IMR-90 (cell line): ENCODE measurements at regions not wholly inside any gene's neighbourhood (a gene's known extent, or its start where the extent isn't known, plus 50 kb on each side); places are given as distances from the start of the nearest gene placed in this dataset.

Source experiments
- ATAC-seq: fragments of 200-7000 bp; cut with Tn5 transposase; 2 replicates; pipeline ENCODE4 v1.9.1; 2020; ENCODE audit warnings: low read depth, mild to moderate bottlenecking, moderate library complexity
- BruUV-seq: library from RNA; stranded (reverse); fragments of 400-500 nt; replicated peaks from 2 replicates; lab custom pipeline; 2021; lab: Mats Ljungman, UMichigan
- CTCF ChIA-PET: fragments of 300-600 bp; formaldehyde crosslinking; extraction: SDS; loops from one replicate; lab custom pipeline; 2021; ENCODE audit warnings: antibody characterized with exemption; lab: Yijun Ruan, JAX
- POLR2A ChIA-PET: fragments of 300-600 bp; sonication (Branson Sonifier 250); formaldehyde crosslinking; loops from one replicate; lab custom pipeline; 2022; ENCODE audit warnings: antibody characterized with exemption; ENCODE audit not compliant: unreplicated experiment; lab: Charles Lee
- DNase-seq: peaks from one replicate; pipeline ENCODE4 v3.0.0; 2013
- H2AFZ ChIP-seq: replicated peaks from 2 replicates; pipeline ENCODE3; 2013; ENCODE audit warnings: low read length, mild to moderate bottlenecking; ENCODE audit not compliant: poor library complexity
- H2AK5ac ChIP-seq: 2 replicates; pipeline ENCODE4 v1.6.1; 2013; ENCODE audit warnings: low read depth, low read length, inconsistent platforms
- H2AK9ac ChIP-seq: replicated peaks from 2 replicates; pipeline ENCODE3; 2013; ENCODE audit warnings: mild to moderate bottlenecking, low read depth, low read length, moderate library complexity; ENCODE audit not compliant: poor library complexity
- H2BK120ac ChIP-seq: 2 replicates; pipeline ENCODE4 v1.6.1; 2013; ENCODE audit warnings: low read depth, low read length, inconsistent platforms
- H2BK15ac ChIP-seq: 3 replicates; pipeline ENCODE4 v1.6.1; 2013; ENCODE audit warnings: low read depth, low read length, inconsistent platforms
- H2BK20ac ChIP-seq: 2 replicates; pipeline ENCODE4 v1.6.1; 2013; ENCODE audit warnings: low read depth, mild to moderate bottlenecking, inconsistent platforms, low read length, moderate library complexity
- H2BK5ac ChIP-seq: 2 replicates; pipeline ENCODE4 v1.6.1; 2013; ENCODE audit warnings: mild to moderate bottlenecking, low read depth, low read length, inconsistent platforms; ENCODE audit not compliant: poor library complexity, severe bottlenecking
- H3K14ac ChIP-seq: replicated peaks from 2 replicates; pipeline ENCODE4 v1.6.1; 2013; ENCODE audit warnings: low read depth, low read length, inconsistent platforms
- H3K18ac ChIP-seq: 2 replicates; pipeline ENCODE4 v1.6.1; 2013; ENCODE audit warnings: low read depth, low read length, control low read depth
- H3K23ac ChIP-seq: 2 replicates; pipeline ENCODE4 v1.6.1; 2013; ENCODE audit warnings: low read depth, low read length, inconsistent platforms
- H3K27ac ChIP-seq: 2 replicates; pipeline ENCODE4 v1.5.1; 2013; ENCODE audit warnings: mild to moderate bottlenecking, control low read depth, low read length; ENCODE audit not compliant: insufficient read depth
- H3K27me3 ChIP-seq: 2 replicates; pipeline ENCODE4 v1.6.1; 2013; ENCODE audit warnings: low read length; ENCODE audit not compliant: control insufficient read depth, insufficient read depth
- H3K36me3 ChIP-seq: 2 replicates; pipeline ENCODE4 v1.6.1; 2013; ENCODE audit warnings: low read length, mixed read lengths; ENCODE audit not compliant: control insufficient read depth, insufficient read depth
- H3K4ac ChIP-seq: 2 replicates; pipeline ENCODE4 v1.6.1; 2013; ENCODE audit warnings: low read depth, low read length, inconsistent platforms
- H3K4me1 ChIP-seq: 2 replicates; pipeline ENCODE4 v1.6.1; 2013; ENCODE audit warnings: low read length, mixed read lengths; ENCODE audit not compliant: control insufficient read depth, insufficient read depth
- H3K4me2 ChIP-seq: 2 replicates; pipeline ENCODE4 v1.6.1; 2013; ENCODE audit warnings: low read depth, mild to moderate bottlenecking, control low read depth, low read length, moderate library complexity
- H3K4me3 ChIP-seq: 2 replicates; pipeline ENCODE4 v1.5.1; 2013; ENCODE audit warnings: low read depth, mild to moderate bottlenecking, control low read depth, low read length, moderate library complexity; ENCODE audit not compliant: insufficient read depth
- H3K56ac ChIP-seq: 2 replicates; pipeline ENCODE4 v1.6.1; 2013; ENCODE audit warnings: low read length, inconsistent platforms; ENCODE audit not compliant: insufficient read depth; ENCODE audit errors: extremely low read depth
- H3K79me1 ChIP-seq, 2 experiments: 2 replicates each; pipeline ENCODE4 v1.6.1; 2013; ENCODE audit warnings: low read length in 2 of 2, inconsistent platforms in 1 of 2, low read depth in 1 of 2
- H3K9ac ChIP-seq: 2 replicates; pipeline ENCODE4 v1.6.1; 2013; ENCODE audit warnings: low read depth, low read length, control low read depth
- H3K9me1 ChIP-seq: 2 replicates; pipeline ENCODE4 v1.6.1; 2013; ENCODE audit warnings: low read length, inconsistent platforms; ENCODE audit not compliant: insufficient read depth
- H3K9me3 ChIP-seq: 2 replicates; pipeline ENCODE4 v1.6.1; 2013; ENCODE audit warnings: low read length; ENCODE audit not compliant: control insufficient read depth, insufficient read depth
- H4K20me1 ChIP-seq: 2 replicates; pipeline ENCODE4 v1.6.1; 2013; ENCODE audit warnings: low read length, inconsistent platforms; ENCODE audit not compliant: insufficient read depth
- H4K5ac ChIP-seq: 2 replicates; pipeline ENCODE4 v1.6.1; 2013; ENCODE audit warnings: mild to moderate bottlenecking, low read depth, low read length, control low read depth
- H4K8ac ChIP-seq, 2 experiments: 2 replicates each; pipeline ENCODE4 v1.6.1; 2013; ENCODE audit warnings: low read depth in 2 of 2, low read length in 2 of 2, control low read depth in 1 of 2, inconsistent platforms in 1 of 2
- H4K91ac ChIP-seq: 2 replicates; pipeline ENCODE4 v1.6.1; 2013; ENCODE audit warnings: low read depth, low read length, inconsistent platforms; ENCODE audit not compliant: insufficient read depth
- BHLHE40 ChIP-seq: fragments of 150-350 bp; IDR thresholded peaks from 2 replicates; pipeline ENCODE4 v1.6.1; 2016; ENCODE audit warnings: mild to moderate bottlenecking, low read depth, low read length
- CEBPB ChIP-seq: IDR thresholded peaks from 2 replicates; pipeline ENCODE4 v1.6.1; 2012; ENCODE audit warnings: low read depth, low read length, improper control_type of control experiment
- CTCF ChIP-seq: conservative IDR thresholded peaks from 2 replicates; pipeline ENCODE4 v1.5.1; 2012; ENCODE audit warnings: mild to moderate bottlenecking, low read depth, low read length, improper control_type of control experiment
- MAFK ChIP-seq: IDR thresholded peaks from 2 replicates; pipeline ENCODE4 v1.6.1; 2012; ENCODE audit warnings: low read depth, low read length, improper control_type of control experiment
- MAZ ChIP-seq: IDR thresholded peaks from 2 replicates; pipeline ENCODE4 v1.6.1; 2012; ENCODE audit warnings: low read depth, mild to moderate bottlenecking, low read length, improper control_type of control experiment, moderate library complexity, borderline replicate concordance
- MXI1 ChIP-seq: IDR thresholded peaks from 2 replicates; pipeline ENCODE4 v1.6.1; 2012; ENCODE audit warnings: low read depth, mild to moderate bottlenecking, low read length, moderate library complexity, borderline replicate concordance
- NFE2L2 ChIP-seq: fragments of 150-350 bp; IDR thresholded peaks from 2 replicates; pipeline ENCODE4 v1.6.1; 2016; ENCODE audit warnings: low read depth, mild to moderate bottlenecking, low read length
- POLR2A ChIP-seq: IDR thresholded peaks from 2 replicates; pipeline ENCODE4 v1.6.1; 2012; ENCODE audit warnings: mild to moderate bottlenecking, low read depth, low read length
- RAD21 ChIP-seq: IDR thresholded peaks from 2 replicates; pipeline ENCODE4 v1.6.1; 2012; ENCODE audit warnings: low read length, improper control_type of control experiment
- RCOR1 ChIP-seq: IDR thresholded peaks from 2 replicates; pipeline ENCODE4 v1.6.1; 2012; ENCODE audit warnings: mild to moderate bottlenecking, low read length, improper control_type of control experiment; ENCODE audit not compliant: insufficient replicate concordance
- RFX5 ChIP-seq: IDR thresholded peaks from 2 replicates; pipeline ENCODE4 v1.8.0; 2012; ENCODE audit warnings: low read depth, mild to moderate bottlenecking, low read length, moderate library complexity
- SMC3 ChIP-seq: fragments of 150-350 bp; IDR thresholded peaks from 2 replicates; pipeline ENCODE4 v1.6.1; 2016; ENCODE audit warnings: low read depth, mild to moderate bottlenecking, antibody characterized with exemption, low read length, moderate library complexity
- WGBS, 2 experiments: methylation state at CpG; one replicate each; pipeline versions ENCODE4 v1.1.5 to v1.1.7; 2013; ENCODE audit warnings: missing lambda C conversion rate in 2 of 2; ENCODE audit not compliant: insufficient read length in 1 of 2; ENCODE audit errors: extremely low coverage in 2 of 2; 5-methylcytosine and 5-hydroxymethylcytosine counted together
- dilution Hi-C: fragments of 300-500 bp; cut with HindIII; formaldehyde crosslinking; loops from one replicate; pipeline ENCODE4 v1.14.3; 2018; ENCODE audit warnings: low sequenced_read_pairs; ENCODE audit not compliant: unreplicated experiment
- in situ Hi-C: fragments of 300-500 bp; cut with MboI; formaldehyde crosslinking; loops from 3 replicates; pipeline ENCODE4 v1.14.3; 2019; ENCODE audit warnings: low sequenced_read_pairs, inconsistent platforms, mixed read lengths
- intact Hi-C: fragments of 100-400 bp; cut with micrococcal nuclease; formaldehyde crosslinking; loops from 2 replicates; pipeline ENCODE4 v1.10.0; 2022
- TF ChIP-seq, protein P1 (sequence below): fragments of 150-350 bp; IDR thresholded peaks from 2 replicates; pipeline ENCODE4 v1.6.1; 2016; ENCODE audit warnings: low read depth, mild to moderate bottlenecking, low read length, moderate library complexity, borderline replicate concordance
- TF ChIP-seq, protein P2 (sequence below): fragments of 150-350 bp; IDR thresholded peaks from 2 replicates; pipeline ENCODE4 v1.6.1; 2017; ENCODE audit warnings: mild to moderate bottlenecking, antibody characterized with exemption, low read length, low read depth

DNA sequence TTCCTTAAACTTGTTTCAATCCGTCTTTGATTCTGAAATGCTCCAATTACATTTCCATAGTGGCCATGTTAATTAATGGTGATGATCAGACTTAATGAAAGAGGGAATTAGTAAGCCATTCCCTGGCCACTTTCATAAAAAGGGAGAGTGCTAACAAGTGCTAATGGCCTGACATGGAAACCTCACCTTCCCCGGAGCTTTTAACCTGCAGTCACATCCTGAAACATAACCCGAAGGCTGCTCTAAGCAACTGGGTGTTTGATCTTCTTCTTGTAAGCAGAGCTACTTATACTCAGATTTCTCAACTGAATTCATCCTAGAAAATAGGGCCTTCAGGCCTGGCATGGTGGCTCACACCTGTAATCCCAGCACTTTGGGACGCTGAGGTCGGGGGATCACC is 67.1 kb upstream of the ZMYND8 start:
- no peaks in the 10 kb centered on the region for H3K36me3 ChIP-seq
- peaks cover 16% of the 10 kb centered on the region for H3K9me3 ChIP-seq
- H2BK120ac ChIP-seq, result no peak overlapping the region
- no peak overlapping the region for H4K5ac ChIP-seq
- no peaks in the 10 kb centered on the region; the same call in 1 of the 2 replicates for H3K27me3 ChIP-seq
- H4K20me1 ChIP-seq, result no peaks in the 10 kb centered on the region
- TF ChIP-seq CTCF, result no peak
- TF ChIP-seq RFX5, result no peak
- TF ChIP-seq RCOR1, result no peak
- no peak for TF ChIP-seq MAFK
- no peak for TF ChIP-seq BHLHE40
- TF ChIP-seq MXI1, result no peak
- no peak for TF ChIP-seq MAZ
- TF ChIP-seq POLR2A, result no peak
- no peak for TF ChIP-seq SMC3
- TF ChIP-seq NFE2L2, result no peak
- no peak for TF ChIP-seq CEBPB
- no peak for TF ChIP-seq RAD21
- TF ChIP-seq, protein P1, sequence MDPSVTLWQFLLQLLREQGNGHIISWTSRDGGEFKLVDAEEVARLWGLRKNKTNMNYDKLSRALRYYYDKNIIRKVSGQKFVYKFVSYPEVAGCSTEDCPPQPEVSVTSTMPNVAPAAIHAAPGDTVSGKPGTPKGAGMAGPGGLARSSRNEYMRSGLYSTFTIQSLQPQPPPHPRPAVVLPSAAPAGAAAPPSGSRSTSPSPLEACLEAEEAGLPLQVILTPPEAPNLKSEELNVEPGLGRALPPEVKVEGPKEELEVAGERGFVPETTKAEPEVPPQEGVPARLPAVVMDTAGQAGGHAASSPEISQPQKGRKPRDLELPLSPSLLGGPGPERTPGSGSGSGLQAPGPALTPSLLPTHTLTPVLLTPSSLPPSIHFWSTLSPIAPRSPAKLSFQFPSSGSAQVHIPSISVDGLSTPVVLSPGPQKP, result no peak
- TF ChIP-seq, protein P2, sequence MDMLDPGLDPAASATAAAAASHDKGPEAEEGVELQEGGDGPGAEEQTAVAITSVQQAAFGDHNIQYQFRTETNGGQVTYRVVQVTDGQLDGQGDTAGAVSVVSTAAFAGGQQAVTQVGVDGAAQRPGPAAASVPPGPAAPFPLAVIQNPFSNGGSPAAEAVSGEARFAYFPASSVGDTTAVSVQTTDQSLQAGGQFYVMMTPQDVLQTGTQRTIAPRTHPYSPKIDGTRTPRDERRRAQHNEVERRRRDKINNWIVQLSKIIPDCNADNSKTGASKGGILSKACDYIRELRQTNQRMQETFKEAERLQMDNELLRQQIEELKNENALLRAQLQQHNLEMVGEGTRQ, result no peak
- no peak for DNase-seq
- H3K9me1 ChIP-seq, result no peaks in the 10 kb centered on the region
- no peak overlapping the region for H3K9ac ChIP-seq
- no peak overlapping the region for H3K4ac ChIP-seq
- H2AFZ ChIP-seq, result no peak overlapping the region
- no peak overlapping the region for H3K4me2 ChIP-seq
- in situ Hi-C loops, result no loop called here
- H4K8ac ChIP-seq, result no peak overlapping the region
- no peak overlapping the region for H2AK5ac ChIP-seq
- dilution Hi-C loops, result no loop called here
- no peak overlapping the region for H2BK20ac ChIP-seq
- ChIA-PET POLR2A (no interaction called here), CTCF (no interaction called here)
- H2BK15ac ChIP-seq, result no peak overlapping the region
- H3K56ac ChIP-seq, result no peak overlapping the region
- WGBS, 2 experiments, result no CpG with 5 or more reads among the region's 5 CpGs
- no peaks in the 10 kb centered on the region for H3K79me1 ChIP-seq
- no peak overlapping the region for H3K23ac ChIP-seq
- H3K4me1 ChIP-seq, result no peaks in the 10 kb centered on the region
- BruUV-seq, result no TSS peak
- no peak overlapping the region for H3K14ac ChIP-seq
- no peak for ATAC-seq
- intact Hi-C loops, result no loop called here
- H3K27ac ChIP-seq, result no peak overlapping the region
- H2BK5ac ChIP-seq, result no peak overlapping the region
- no peak overlapping the region for H3K4me3 ChIP-seq
- H3K18ac ChIP-seq, result no peak overlapping the region
- H2AK9ac ChIP-seq, result no peak overlapping the region
- no peak overlapping the region for H4K91ac ChIP-seq
